Tibial nerve (tissue), 4 donors: ENCODE measurements at regions not wholly inside any gene's neighbourhood (a gene's known extent, or its start where the extent isn't known, plus 50 kb on each side); places are given as distances from the start of the nearest gene placed in this dataset.

ENCODE experiments used
- DNase-seq, 2 donors: peaks; one replicate each; pipeline ENCODE4 v3.0.0-alpha.2; 2019; ENCODE audit warnings: low spot score in 2 of 2
- H3K27ac ChIP-seq, 4 donors: fragments of 200-600 bp; sonication (generic) in 3 of 4; one replicate each; pipeline ENCODE4 v1.5.1; 2017 to 2019; ENCODE audit warnings: mild to moderate bottlenecking in 1 of 4
- H3K27me3 ChIP-seq, 2 donors: fragments of 200-600 bp; sonication (generic) in 1 of 2; one replicate each; pipeline versions ENCODE4 v1.5.1 to v1.6.0; 2017 to 2019
- H3K36me3 ChIP-seq, 3 donors: fragments of 200-600 bp; sonication (generic); one replicate each; pipeline ENCODE4 v1.5.1; 2018 to 2019
- H3K4me1 ChIP-seq, 4 donors: fragments of 200-600 bp; sonication (generic) in 3 of 4; one replicate each; pipeline ENCODE4 v1.5.1; 2017 to 2019
- H3K4me3 ChIP-seq, 4 donors: fragments of 200-600 bp; sonication (generic) in 3 of 4; one replicate each; pipeline ENCODE4 v1.5.1; 2017 to 2019; ENCODE audit warnings: mild to moderate bottlenecking in 1 of 4, moderate library complexity in 1 of 4
- H3K9me3 ChIP-seq, 4 donors: fragments of 200-600 bp; sonication (generic) in 3 of 4; one replicate each; pipeline ENCODE4 v1.5.1; 2017 to 2019
- CTCF ChIP-seq, 5 experiments: fragments of 200-600 bp in 3 of 5; fragments of 450-650 bp in 2 of 5; sonication (generic) in 3 of 5; IDR thresholded peaks; one replicate each; pipeline ENCODE4 v1.5.1; 2016 to 2019; ENCODE audit warnings: antibody characterized with exemption in 5 of 5, mild to moderate bottlenecking in 3 of 5, moderate library complexity in 2 of 5
- EP300 ChIP-seq, 2 donors: sonication (generic); formaldehyde crosslinking; IDR thresholded peaks; one replicate each; pipeline ENCODE4 v1.6.1; 2017; ENCODE audit warnings: antibody characterized with exemption in 2 of 2, mild to moderate bottlenecking in 1 of 2
- POLR2A ChIP-seq, 2 donors: fragments of 450-650 bp; IDR thresholded peaks; one replicate each; pipeline ENCODE4 v1.6.1; 2017; ENCODE audit warnings: antibody characterized with exemption in 2 of 2, mild to moderate bottlenecking in 2 of 2, moderate library complexity in 2 of 2
- WGBS, 2 donors: methylation state at CpG; one replicate each; pipeline ENCODE4 v1.1.5; 2018; 5-methylcytosine and 5-hydroxymethylcytosine counted together

- 64 to 76% methylated on average over 4 of the region's 4 CpGs for WGBS, 2 donors
- Histone ChIP-seq H3K27ac (no peak overlapping the region), H3K9me3 (peaks cover 0 to 5% (median 0%) of the 10 kb centered on the region in 4 donors), H3K4me3 (no peak overlapping the region), H3K4me1 (peaks cover 0 to 6% (median 0%) of the 10 kb centered on the region in 4 donors), H3K27me3 (no peaks in the 10 kb centered on the region), H3K36me3 (no peaks in the 10 kb centered on the region)
- no peak for TF ChIP-seq CTCF (IDR thresholded peaks at IDR 0.05)
- no peak for TF ChIP-seq EP300 (IDR thresholded peaks at IDR 0.05)
- no peak for TF ChIP-seq POLR2A (IDR thresholded peaks at IDR 0.05)
- DNase-seq = no peak
These were observed 143.8 kb downstream of the TNFSF18 start for GRCh38 chr1:172906778-172907592.

GRCh38 chr1:172907834-172908326 is 142.9 kb downstream of the TNFSF18 start:
- DNase-seq = no peak
- H3K4me3 ChIP-seq = no peak overlapping the region
- no peak overlapping the region for H3K27ac ChIP-seq
- peaks cover 0 to 10% (median 2%) of the 10 kb centered on the region in 4 donors for H3K9me3 ChIP-seq
- no peaks in the 10 kb centered on the region for H3K36me3 ChIP-seq
- 81 to 94% methylated on average over 2 of the region's 2 CpGs for WGBS, 2 donors
- H3K27me3 ChIP-seq = no peaks in the 10 kb centered on the region
- H3K4me1 ChIP-seq = peaks cover 0 to 6% (median 0%) of the 10 kb centered on the region in 4 donors
- TF ChIP-seq POLR2A (IDR thresholded peaks at IDR 0.05) (no peak), EP300 (IDR thresholded peaks at IDR 0.05) (no peak), CTCF (IDR thresholded peaks at IDR 0.05) (no peak)

GRCh38 chr1:172909606-172910326 is 141.0 kb downstream of the TNFSF18 start:
- 86 to 89% methylated on average over 11 of the region's 11 CpGs for WGBS, 2 donors
- Histone ChIP-seq H3K27ac (no peak overlapping the region), H3K27me3 (no peaks in the 10 kb centered on the region), H3K36me3 (no peaks in the 10 kb centered on the region), H3K4me3 (no peak overlapping the region), H3K9me3 (peaks cover 0 to 16% (median 2%) of the 10 kb centered on the region in 4 donors), H3K4me1 (peaks cover 0 to 6% (median 0%) of the 10 kb centered on the region in 4 donors)
- no peak for DNase-seq
- TF ChIP-seq CTCF (IDR thresholded peaks at IDR 0.05) = no peak
- TF ChIP-seq EP300 (IDR thresholded peaks at IDR 0.05) = no peak
- no peak for TF ChIP-seq POLR2A (IDR thresholded peaks at IDR 0.05)

- no peaks in the 10 kb centered on the region for H3K27me3 ChIP-seq
- H3K9me3 ChIP-seq = peaks cover 0 to 14% (median 2%) of the 10 kb centered on the region in 4 donors
- H3K4me1 ChIP-seq = no peaks in the 10 kb centered on the region
- H3K36me3 ChIP-seq = no peaks in the 10 kb centered on the region
- H3K27ac ChIP-seq = no peak overlapping the region
- 52 to 56% methylated on average over 5 of the region's 5 CpGs for WGBS, 2 donors
- no peak for TF ChIP-seq POLR2A (IDR thresholded peaks at IDR 0.05)
- TF ChIP-seq EP300 (IDR thresholded peaks at IDR 0.05) = no peak
- TF ChIP-seq CTCF (IDR thresholded peaks at IDR 0.05) = no peak
- H3K4me3 ChIP-seq = no peak overlapping the region
- no peak for DNase-seq
These were observed 137.9 kb downstream of the TNFSF18 start for GRCh38 chr1:172912765-172913260.
